ENCODE measurements at regions not wholly inside any gene's neighbourhood (a gene's known extent, or its start where the extent isn't known, plus 50 kb on each side); places are given as distances from the start of the nearest gene placed in this dataset.

GRCh38 chr4:24405926-24406325 is 178.4 kb downstream of the DHX15 start:
- peaks cover 58% of the 10 kb centered on the region for H3K27me3 ChIP-seq (ENCODE audit: low read length)

GRCh38 chr4:24405341-24405740 is 179.0 kb downstream of the DHX15 start:
- ATAC-seq (no peak), DNase-seq (no peak)
- Histone ChIP-seq H3K4me2 (ENCODE audit: low read length) (no peak overlapping the region), H3F3A (ENCODE audit: low read length, unreplicated experiment) (no peaks in the 10 kb centered on the region), H3K36me3 (ENCODE audit: low read depth, low read length) (no peaks in the 10 kb centered on the region), H3K79me2 (ENCODE audit: low read length) (no peaks in the 10 kb centered on the region), H4K20me1 (ENCODE audit: low read length) (no peaks in the 10 kb centered on the region), H3K27me3 (ENCODE audit: low read length) (peaks cover 55% of the 10 kb centered on the region), H3K9ac (ENCODE audit: low read length) (no peak overlapping the region), H3K4me1 (ENCODE audit: insufficient read depth, low read length) (no peaks in the 10 kb centered on the region), H3K27ac (ENCODE audit: low read length) (no peak overlapping the region), H3K9me3 (ENCODE audit: low read length) (no peaks in the 10 kb centered on the region), H3K9me2 (replicated peaks; ENCODE audit: low read length) (no peaks in the 10 kb centered on the region), H3K4me3 (ENCODE audit: low read length) (no peak overlapping the region), H2AFZ (ENCODE audit: low read length) (no peak overlapping the region)
- BruUV-seq (replicated peaks) = no TSS peak
- TF ChIP-seq CTCF (conservative IDR thresholded peaks at IDR 0.05; ENCODE audit: low read depth, low read length) (no peak), EZH2phosphoT487 (IDR thresholded peaks at IDR 0.05; ENCODE audit: borderline replicate concordance, low read length) (no peak), EZH2 (IDR thresholded peaks at IDR 0.05; ENCODE audit: low read length, unreplicated experiment) (no peak)
- CTCF ChIA-PET = no interaction called here
- POLR2A ChIA-PET (ENCODE audit: unreplicated experiment) = no interaction called here
- intact Hi-C loops (cut with micrococcal nuclease) = no loop called here

More at GRCh38 chr4:24405926-24406325, 178.4 kb downstream of the DHX15 start:
- DNase-seq (no peak), ATAC-seq (no peak)
- no peak overlapping the region for H3K4me2 ChIP-seq (ENCODE audit: low read length)
- no peaks in the 10 kb centered on the region for H4K20me1 ChIP-seq (ENCODE audit: low read length)
- no peaks in the 10 kb centered on the region for H3K9me3 ChIP-seq (ENCODE audit: low read length)
- no TSS peak for BruUV-seq (replicated peaks)
- no peak overlapping the region for H3K4me3 ChIP-seq (ENCODE audit: low read length)
- no peaks in the 10 kb centered on the region for H3K9me2 ChIP-seq (replicated peaks; ENCODE audit: low read length)
- H3F3A ChIP-seq (ENCODE audit: low read length, unreplicated experiment) = no peaks in the 10 kb centered on the region
- intact Hi-C loops (cut with micrococcal nuclease) = no loop called here
- H3K9ac ChIP-seq (ENCODE audit: low read length) = no peak overlapping the region
- CTCF ChIA-PET = no interaction called here
- TF ChIP-seq EZH2 (IDR thresholded peaks at IDR 0.05; ENCODE audit: low read length, unreplicated experiment) (no peak), CTCF (conservative IDR thresholded peaks at IDR 0.05; ENCODE audit: low read depth, low read length) (no peak), EZH2phosphoT487 (IDR thresholded peaks at IDR 0.05; ENCODE audit: borderline replicate concordance, low read length) (no peak)
- no peak overlapping the region for H3K27ac ChIP-seq (ENCODE audit: low read length)
- H3K36me3 ChIP-seq (ENCODE audit: low read depth, low read length) = no peaks in the 10 kb centered on the region
- no peaks in the 10 kb centered on the region for H3K4me1 ChIP-seq (ENCODE audit: insufficient read depth, low read length)
- H2AFZ ChIP-seq (ENCODE audit: low read length) = no peak overlapping the region
- H3K79me2 ChIP-seq (ENCODE audit: low read length) = no peaks in the 10 kb centered on the region
- POLR2A ChIA-PET (ENCODE audit: unreplicated experiment) = no interaction called here

- CTCF ChIA-PET = no interaction called here
- H3K4me3 ChIP-seq (ENCODE audit: low read length) = no peak overlapping the region
- intact Hi-C loops (cut with micrococcal nuclease) = no loop called here
- no peak for DNase-seq
- H3K9me3 ChIP-seq (ENCODE audit: low read length) = no peaks in the 10 kb centered on the region
- BruUV-seq (replicated peaks) = no TSS peak
- no peak overlapping the region for H3K9ac ChIP-seq (ENCODE audit: low read length)
- H3K9me2 ChIP-seq (replicated peaks; ENCODE audit: low read length) = no peaks in the 10 kb centered on the region
- POLR2A ChIA-PET (ENCODE audit: unreplicated experiment) = no interaction called here
- no peaks in the 10 kb centered on the region for H3K36me3 ChIP-seq (ENCODE audit: low read depth, low read length)
- TF ChIP-seq CTCF (conservative IDR thresholded peaks at IDR 0.05; ENCODE audit: low read depth, low read length) (no peak), EZH2phosphoT487 (IDR thresholded peaks at IDR 0.05; ENCODE audit: borderline replicate concordance, low read length) (no peak), EZH2 (IDR thresholded peaks at IDR 0.05; ENCODE audit: low read length, unreplicated experiment) (no peak)
- H3K27me3 ChIP-seq (ENCODE audit: low read length) = peaks cover 49% of the 10 kb centered on the region
- no peaks in the 10 kb centered on the region for H4K20me1 ChIP-seq (ENCODE audit: low read length)
- no peaks in the 10 kb centered on the region for H3K4me1 ChIP-seq (ENCODE audit: insufficient read depth, low read length)
- no peak overlapping the region for H3K27ac ChIP-seq (ENCODE audit: low read length)
- no peak for ATAC-seq
- H3F3A ChIP-seq (ENCODE audit: low read length, unreplicated experiment) = no peaks in the 10 kb centered on the region
- H3K79me2 ChIP-seq (ENCODE audit: low read length) = no peaks in the 10 kb centered on the region
- no peak overlapping the region for H3K4me2 ChIP-seq (ENCODE audit: low read length)
- H2AFZ ChIP-seq (ENCODE audit: low read length) = no peak overlapping the region
These were observed 180.1 kb downstream of the DHX15 start for GRCh38 chr4:24404281-24404680.
